Neural progenitor cell (in vitro differentiated cells): ENCODE measurements at regions not wholly inside any gene's neighbourhood (a gene's known extent, or its start where the extent isn't known, plus 50 kb on each side); places are given as distances from the start of the nearest gene placed in this dataset.

Experiments used
- DNase-seq: peaks from one replicate; pipeline ENCODE4 v3.0.0-alpha.2; 2016; ENCODE audit warnings: low spot score
- H2AFZ ChIP-seq: fragments of 200-600 bp; sonication (generic); replicated peaks from 2 replicates; pipeline ENCODE4 v1.6.1; 2016; ENCODE audit warnings: antibody characterized with exemption
- H3F3A ChIP-seq: fragments of 200-600 bp; sonication (generic); 2 replicates; pipeline ENCODE4 v1.6.1; 2016; ENCODE audit warnings: antibody characterized with exemption, low read depth
- H3K27ac ChIP-seq: fragments of 200-600 bp; sonication (generic); 2 replicates; pipeline ENCODE4 v1.5.1; 2016; ENCODE audit warnings: mild to moderate bottlenecking
- H3K27me3 ChIP-seq: fragments of 200-600 bp; sonication (generic); 2 replicates; pipeline ENCODE4 v1.6.1; 2016; ENCODE audit warnings: mild to moderate bottlenecking, moderate library complexity
- H3K36me3 ChIP-seq: fragments of 200-600 bp; sonication (generic); 2 replicates; pipeline ENCODE4 v1.5.1; 2016
- H3K4me1 ChIP-seq: fragments of 200-600 bp; sonication (generic); 2 replicates; pipeline ENCODE4 v1.6.1; 2016; ENCODE audit warnings: mixed run types
- H3K4me2 ChIP-seq: fragments of 200-600 bp; sonication (generic); 2 replicates; pipeline ENCODE4 v1.6.1; 2016
- H3K4me3 ChIP-seq: fragments of 200-600 bp; sonication (generic); 2 replicates; pipeline ENCODE4 v1.5.1; 2016
- H3K79me2 ChIP-seq: fragments of 200-600 bp; sonication (generic); 2 replicates; pipeline ENCODE4 v1.6.1; 2016; ENCODE audit warnings: low read depth
- H3K9ac ChIP-seq: fragments of 200-600 bp; sonication (generic); 2 replicates; pipeline ENCODE4 v1.6.1; 2016
- H3K9me3 ChIP-seq: fragments of 200-600 bp; sonication (generic); 2 replicates; pipeline ENCODE4 v1.5.1; 2016; ENCODE audit warnings: low read depth
- H4K20me1 ChIP-seq: fragments of 200-600 bp; sonication (generic); 2 replicates; pipeline ENCODE4 v1.6.1; 2016; ENCODE audit warnings: low read depth
- H3K27ac Mint-ChIP-seq: 3 replicates; pipeline ENCODE4 v1.8.0; 2021; ENCODE audit warnings: mixed read lengths
- H3K27me3 Mint-ChIP-seq: 2 replicates; pipeline ENCODE4 v1.8.0; 2022; ENCODE audit warnings: low read depth, mild to moderate bottlenecking, inconsistent platforms, moderate library complexity, mixed read lengths; ENCODE audit not compliant: insufficient read depth
- H3K36me3 Mint-ChIP-seq: 3 replicates; pipeline ENCODE4 v1.8.0; 2021; ENCODE audit warnings: mixed read lengths
- H3K4me1 Mint-ChIP-seq: 3 replicates; pipeline ENCODE4 v1.8.0; 2021; ENCODE audit warnings: mixed read lengths
- H3K4me3 Mint-ChIP-seq: 3 replicates; pipeline ENCODE4 v1.8.0; 2021; ENCODE audit warnings: mild to moderate bottlenecking, moderate library complexity, mixed read lengths
- H3K9me3 Mint-ChIP-seq: 3 replicates; pipeline ENCODE4 v1.8.0; 2020; ENCODE audit warnings: mixed read lengths
- CTCF ChIP-seq: fragments of 200-600 bp; sonication (generic); IDR thresholded peaks from 2 replicates; pipeline ENCODE4 v1.5.1; 2017; ENCODE audit warnings: antibody characterized with exemption, mild to moderate bottlenecking
- EZH2 ChIP-seq: fragments of 200-600 bp; sonication (generic); IDR thresholded peaks from 2 replicates; pipeline ENCODE4 v1.6.1; 2017; ENCODE audit warnings: antibody characterized with exemption, mild to moderate bottlenecking, moderate library complexity
- EZH2phosphoT487 ChIP-seq: fragments of 200-600 bp; sonication (generic); IDR thresholded peaks from 2 replicates; pipeline ENCODE4 v1.6.1; 2017; ENCODE audit warnings: antibody characterized with exemption

DNA sequence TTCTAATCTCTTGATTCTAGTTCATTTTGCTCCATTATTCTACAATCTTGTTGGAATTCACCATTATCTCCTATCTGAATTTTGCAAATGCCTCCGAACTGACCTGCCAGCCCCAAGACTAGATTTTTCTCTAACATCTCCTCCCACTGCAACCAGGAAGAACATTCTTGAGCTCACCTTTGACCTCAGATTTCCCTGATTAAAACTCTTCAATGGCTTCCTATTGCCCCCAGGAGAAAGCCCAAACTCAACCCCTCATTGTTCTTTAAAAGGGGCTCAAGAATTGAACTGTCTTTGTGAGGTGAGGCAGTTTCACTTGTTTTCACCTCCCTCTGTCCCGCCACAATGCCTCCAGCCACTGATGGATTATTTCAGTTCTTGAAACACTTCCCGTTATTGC, 784.6 kb upstream of the ZEB2 start:
- H3K27ac Mint-ChIP-seq: peak overlapping the region; percentile 13
- peaks cover 2% of the 10 kb centered on the region for H3K9me3 Mint-ChIP-seq
- Histone ChIP-seq H2AFZ (no peak overlapping the region), H3K4me1 (peaks cover 31% of the 10 kb centered on the region), H3K9me3 (no peaks in the 10 kb centered on the region), H3K4me2 (peak overlapping the region; percentile 42), H3F3A (peaks cover 12% of the 10 kb centered on the region), H3K4me3 (no peak overlapping the region), H3K36me3 (no peaks in the 10 kb centered on the region), H3K27ac (peak overlapping the region; percentile 66), H3K27me3 (no peaks in the 10 kb centered on the region), H3K79me2 (no peaks in the 10 kb centered on the region), H3K9ac (no peak overlapping the region), H4K20me1 (no peaks in the 10 kb centered on the region)
- H3K27me3 Mint-ChIP-seq: peaks cover 4% of the 10 kb centered on the region
- no peak overlapping the region for H3K4me3 Mint-ChIP-seq
- H3K36me3 Mint-ChIP-seq: no peaks in the 10 kb centered on the region
- peaks cover 7% of the 10 kb centered on the region for H3K4me1 Mint-ChIP-seq
- TF ChIP-seq EZH2phosphoT487: no peak
- no peak for TF ChIP-seq EZH2
- TF ChIP-seq CTCF: no peak
- peak; percentile 77 for DNase-seq

DNA sequence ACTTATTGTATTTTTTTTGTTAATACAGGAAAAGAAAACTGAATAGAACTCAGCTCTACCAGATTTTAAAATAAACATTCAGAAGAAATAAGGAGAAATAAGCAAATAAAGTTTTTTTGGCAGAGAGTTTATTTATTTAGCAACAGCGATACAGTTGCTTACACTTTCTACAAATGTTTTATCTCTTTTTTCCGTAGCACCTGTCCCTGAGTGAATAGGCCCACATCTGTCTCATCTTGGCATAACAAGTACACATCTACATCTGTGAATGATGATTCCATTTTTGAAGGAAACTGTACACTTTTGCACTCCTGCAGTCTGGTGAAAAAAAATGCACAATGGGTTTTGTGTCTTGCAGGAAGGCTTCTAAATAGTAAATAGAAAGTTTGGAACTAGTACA, 783.6 kb upstream of the ZEB2 start:
- Histone ChIP-seq H3K27me3 (no peaks in the 10 kb centered on the region), H3K36me3 (no peaks in the 10 kb centered on the region), H3K79me2 (no peaks in the 10 kb centered on the region), H2AFZ (no peak overlapping the region), H3K4me1 (peaks cover 31% of the 10 kb centered on the region), H3K27ac (peak overlapping the region; percentile 66), H3K4me3 (no peak overlapping the region), H3K9me3 (no peaks in the 10 kb centered on the region), H4K20me1 (no peaks in the 10 kb centered on the region), H3F3A (peaks cover 12% of the 10 kb centered on the region), H3K4me2 (no peak overlapping the region), H3K9ac (no peak overlapping the region)
- H3K36me3 Mint-ChIP-seq: no peaks in the 10 kb centered on the region
- TF ChIP-seq EZH2: no peak
- TF ChIP-seq CTCF: no peak
- TF ChIP-seq EZH2phosphoT487: no peak
- DNase-seq: no peak
- no peak overlapping the region for H3K27ac Mint-ChIP-seq
- peaks cover 7% of the 10 kb centered on the region for H3K4me1 Mint-ChIP-seq
- H3K4me3 Mint-ChIP-seq: no peak overlapping the region
- H3K9me3 Mint-ChIP-seq: no peaks in the 10 kb centered on the region
- H3K27me3 Mint-ChIP-seq: peaks cover 4% of the 10 kb centered on the region

GRCh38 chr2:145302886-145303285, 783.0 kb upstream of the ZEB2 start:
- no peaks in the 10 kb centered on the region for H3K36me3 ChIP-seq
- no peak for TF ChIP-seq EZH2
- no peak for TF ChIP-seq EZH2phosphoT487
- no peak for TF ChIP-seq CTCF
- H3K36me3 Mint-ChIP-seq: no peaks in the 10 kb centered on the region
- H3K27ac Mint-ChIP-seq: no peak overlapping the region
- no peak overlapping the region for H3K4me2 ChIP-seq
- no peak for DNase-seq
- H3K9me3 Mint-ChIP-seq: no peaks in the 10 kb centered on the region
- H3K27me3 ChIP-seq: no peaks in the 10 kb centered on the region
- H3K4me1 Mint-ChIP-seq: peaks cover 7% of the 10 kb centered on the region
- H3K4me3 ChIP-seq: no peak overlapping the region
- H3K27ac ChIP-seq: no peak overlapping the region
- peaks cover 12% of the 10 kb centered on the region for H3F3A ChIP-seq
- H4K20me1 ChIP-seq: no peaks in the 10 kb centered on the region
- no peaks in the 10 kb centered on the region for H3K79me2 ChIP-seq
- H3K27me3 Mint-ChIP-seq: peaks cover 4% of the 10 kb centered on the region
- H3K9ac ChIP-seq: no peak overlapping the region
- no peak overlapping the region for H3K4me3 Mint-ChIP-seq
- H2AFZ ChIP-seq: no peak overlapping the region
- no peaks in the 10 kb centered on the region for H3K9me3 ChIP-seq
- peaks cover 31% of the 10 kb centered on the region for H3K4me1 ChIP-seq
